GM21576 (cell line): ENCODE measurements at regions not wholly inside any gene's neighbourhood (a gene's known extent, or its start where the extent isn't known, plus 50 kb on each side); places are given as distances from the start of the nearest gene placed in this dataset.

ENCODE experiments used
- ATAC-seq: cut with Tn5 transposase; IDR thresholded peaks from one replicate; pipeline ENCODE4 v1.9.1; 2021; ENCODE audit warnings: mild to moderate bottlenecking, moderate library complexity; ENCODE audit not compliant: unreplicated experiment

DNA sequence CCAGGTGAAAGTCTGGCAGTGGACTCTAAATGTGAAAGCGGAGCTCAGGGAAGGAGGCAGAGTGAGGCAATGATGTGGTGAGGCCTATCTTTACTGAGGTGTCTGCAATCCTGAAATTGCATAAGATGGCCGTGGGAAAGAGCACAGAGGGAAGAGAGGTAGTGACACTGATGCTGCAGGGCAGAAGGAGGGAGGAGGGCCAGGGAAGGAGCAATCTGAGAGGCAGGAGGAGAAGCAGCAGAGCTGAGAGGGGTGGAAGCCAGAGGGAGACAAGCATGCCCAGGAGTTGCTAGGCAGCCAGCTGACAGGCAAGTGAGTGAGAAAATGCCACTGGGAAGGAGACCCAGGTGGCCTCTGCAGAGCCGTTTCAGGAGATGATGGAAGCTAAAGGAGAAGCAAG lies 97.4 kb upstream of the CNR1 start:
- ATAC-seq, result no peak

DNA sequence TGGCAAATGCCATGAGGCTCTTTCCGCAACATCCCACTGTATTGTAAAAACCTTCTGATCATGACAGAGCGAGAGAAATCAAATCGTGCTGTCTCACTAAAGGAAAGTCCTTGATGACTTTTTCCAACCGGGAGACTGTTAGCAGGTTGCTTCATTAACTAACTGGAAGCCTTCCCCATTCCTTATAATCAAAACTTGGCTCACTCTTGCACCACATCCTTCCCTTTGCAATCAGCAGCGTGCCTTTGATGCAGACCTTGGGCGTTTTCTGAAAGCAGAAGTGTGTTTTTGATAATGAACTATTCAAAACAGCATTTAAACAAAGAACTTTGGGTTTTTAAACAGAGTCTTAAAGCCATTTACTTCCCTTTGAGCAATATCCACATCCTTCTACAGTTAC lies 96.2 kb upstream of the CNR1 start:
- ATAC-seq, result no peak

DNA sequence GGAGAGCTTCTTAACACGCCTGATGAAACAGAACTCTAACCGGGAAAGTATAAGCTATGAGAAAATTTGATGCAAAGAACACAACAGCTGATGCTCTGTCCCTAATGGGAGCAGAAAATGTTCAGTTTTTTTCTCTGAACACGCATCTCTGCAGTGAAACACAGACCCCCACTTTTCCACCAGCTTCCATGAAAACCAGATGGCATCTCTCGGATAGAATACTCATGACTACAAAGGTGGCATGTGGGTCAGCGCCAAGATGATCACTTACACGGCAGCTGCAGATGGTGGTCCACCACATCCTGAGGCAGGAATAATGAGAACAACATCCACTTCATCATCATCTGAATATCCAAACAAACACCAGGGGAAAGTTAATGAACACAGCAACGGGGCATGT lies 85.2 kb upstream of the CNR1 start:
- ATAC-seq, result no peak

DNA sequence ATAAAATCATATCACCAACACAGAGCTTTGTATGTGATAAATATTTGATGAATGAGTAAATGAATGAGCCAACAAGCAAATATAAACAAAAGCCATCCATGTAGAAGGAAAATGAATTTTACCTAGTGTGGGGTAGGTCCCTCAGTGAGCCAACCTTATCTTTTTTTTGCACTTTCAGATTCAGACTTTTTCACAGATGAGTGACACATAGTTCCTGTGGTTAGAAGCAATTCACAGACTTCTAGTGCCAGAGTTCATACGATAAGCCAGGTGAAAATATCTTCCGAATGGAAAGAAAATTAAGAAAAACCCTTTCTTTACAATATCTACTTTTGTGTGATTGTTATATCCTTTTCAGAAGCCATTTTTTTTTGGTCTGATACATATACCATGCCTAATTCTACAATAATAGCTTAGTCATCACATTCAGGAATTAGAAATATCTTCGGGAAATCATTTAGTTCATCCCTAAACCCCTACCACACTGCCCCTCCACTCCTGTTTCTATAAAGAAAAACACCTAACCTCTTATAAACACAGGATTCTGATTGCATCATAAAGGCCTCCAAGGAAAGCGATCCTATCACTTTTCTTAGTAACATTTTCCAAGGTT lies 82.7 kb upstream of the CNR1 start:
- no peak for ATAC-seq

DNA sequence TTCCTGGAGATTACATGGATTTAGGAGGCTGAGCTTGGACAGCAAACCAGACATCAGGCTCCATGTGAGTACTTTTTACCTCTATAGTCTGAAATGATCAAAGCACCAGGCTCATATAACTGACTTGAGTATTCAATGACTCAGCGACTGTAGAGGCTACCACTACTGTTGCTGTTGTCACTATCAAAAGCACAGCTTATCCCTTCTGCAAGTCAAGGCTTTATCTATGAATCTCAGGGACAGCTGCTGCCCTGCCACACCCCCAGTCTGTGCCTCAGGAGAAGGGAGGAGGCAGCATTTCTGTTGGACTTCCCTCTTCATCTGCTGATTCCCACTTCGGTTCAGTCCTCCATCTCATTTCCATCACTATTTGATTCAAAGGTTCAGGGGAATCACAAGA lies 80.5 kb upstream of the CNR1 start:
- ATAC-seq, result no peak

DNA sequence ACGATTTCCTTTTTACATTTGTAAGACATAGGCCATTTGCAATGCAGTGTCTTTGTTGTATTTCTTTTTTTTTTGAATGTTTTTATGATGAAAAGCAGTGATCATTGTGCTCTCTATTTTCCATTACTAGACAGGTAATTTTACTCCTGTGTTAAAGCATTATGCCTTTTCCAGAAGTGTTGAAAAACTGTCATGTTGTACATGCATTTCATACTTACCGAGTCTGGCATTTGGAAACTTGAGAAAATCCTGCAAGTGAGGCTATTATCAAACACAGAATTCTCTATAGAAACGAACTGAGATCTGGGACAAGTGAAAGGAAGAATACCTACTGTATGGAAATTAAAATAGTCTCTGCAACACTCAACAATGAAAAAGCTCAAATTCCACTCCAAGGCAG lies 78.6 kb upstream of the CNR1 start:
- no peak for ATAC-seq

DNA sequence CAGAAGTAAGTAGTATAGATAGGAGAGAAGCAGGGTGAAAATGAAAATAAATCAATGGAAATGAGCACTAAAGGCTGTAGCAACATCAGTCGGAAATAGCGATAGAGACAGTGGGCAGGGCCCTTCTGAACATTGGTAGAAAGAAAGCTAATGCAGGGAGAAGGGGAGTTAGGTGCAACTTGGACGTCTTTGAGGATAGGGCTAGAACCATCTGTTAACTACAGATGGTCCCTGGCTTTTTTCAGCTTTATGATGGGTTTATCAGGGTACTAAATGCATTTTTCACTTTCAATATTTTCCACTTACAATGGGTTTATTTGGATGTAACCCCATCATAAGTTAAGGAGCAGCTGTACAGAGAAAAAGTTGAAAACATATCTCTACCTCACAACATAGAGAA lies 72.8 kb upstream of the CNR1 start:
- ATAC-seq, result no peak

DNA sequence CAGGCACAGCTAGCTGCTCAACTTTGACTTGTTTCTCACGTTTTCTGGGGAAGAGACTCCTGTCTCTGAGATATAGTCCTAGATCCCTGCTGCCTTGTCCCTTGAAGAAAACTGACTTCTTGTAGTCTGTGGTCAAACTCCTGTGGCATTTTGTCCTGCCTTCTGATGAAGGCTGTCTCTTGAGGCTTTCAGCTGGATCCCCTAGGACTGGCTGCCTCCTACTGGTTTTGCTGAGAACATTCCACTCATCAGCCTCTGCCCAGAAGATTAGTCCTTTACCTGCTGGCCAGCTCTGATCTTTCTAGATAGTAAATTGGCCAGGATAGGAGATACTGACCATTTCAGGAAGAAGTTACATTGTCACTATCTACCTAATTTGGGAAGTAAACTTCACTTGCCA lies 71.9 kb upstream of the CNR1 start:
- peak; percentile 75 for ATAC-seq

DNA sequence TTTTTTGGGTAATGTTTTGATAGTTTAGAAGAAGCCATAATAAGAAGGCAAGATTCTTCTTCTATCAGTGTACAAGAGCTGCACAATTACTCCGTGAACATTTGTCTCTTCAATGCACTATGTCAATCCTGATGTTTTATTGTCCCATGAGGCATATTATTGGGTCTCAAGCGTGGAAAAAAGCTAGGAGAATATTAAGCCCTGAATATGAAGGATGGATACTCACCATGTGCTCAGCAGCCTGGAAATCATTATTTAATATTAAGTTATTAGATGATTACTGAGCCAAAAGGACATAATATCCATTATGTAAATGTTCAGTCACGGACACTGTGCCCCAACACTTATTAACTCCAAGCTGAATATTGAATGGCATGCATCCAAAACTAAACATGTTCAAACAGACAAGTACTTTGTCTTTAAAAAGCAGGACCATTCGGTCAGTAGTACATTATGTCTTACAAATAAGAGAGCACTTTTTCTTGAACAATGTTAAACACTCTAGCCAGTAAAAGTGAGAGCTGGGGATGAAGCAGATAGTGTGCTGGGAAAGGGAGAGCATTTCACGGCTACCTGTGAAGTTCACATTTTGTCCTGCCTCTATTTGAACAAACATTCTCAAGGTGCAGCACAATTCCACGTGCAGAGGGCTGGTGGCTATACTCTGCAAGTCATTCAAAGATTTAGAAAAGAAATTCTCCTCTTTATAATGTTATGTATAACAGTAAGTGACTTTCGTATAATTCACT lies 70.6 kb upstream of the CNR1 start:
- ATAC-seq, result no peak

DNA sequence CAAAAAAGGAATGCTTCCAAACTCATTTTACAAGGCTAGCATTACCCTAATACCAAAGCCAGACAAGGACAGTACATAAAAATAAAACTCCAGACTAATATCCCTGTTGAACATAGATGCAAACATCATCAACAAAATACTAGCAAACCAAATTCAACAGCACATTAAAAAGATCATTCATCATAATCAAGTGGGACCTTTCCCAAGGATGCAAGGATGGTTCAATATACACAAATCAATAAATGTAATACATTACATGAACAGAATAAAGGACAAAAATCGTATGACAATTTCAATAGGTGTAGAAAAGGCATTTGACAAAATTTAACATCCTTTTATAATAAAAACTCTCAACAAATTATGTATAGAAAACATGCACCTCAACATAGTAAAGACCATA lies 66.6 kb upstream of the CNR1 start:
- no peak for ATAC-seq

DNA sequence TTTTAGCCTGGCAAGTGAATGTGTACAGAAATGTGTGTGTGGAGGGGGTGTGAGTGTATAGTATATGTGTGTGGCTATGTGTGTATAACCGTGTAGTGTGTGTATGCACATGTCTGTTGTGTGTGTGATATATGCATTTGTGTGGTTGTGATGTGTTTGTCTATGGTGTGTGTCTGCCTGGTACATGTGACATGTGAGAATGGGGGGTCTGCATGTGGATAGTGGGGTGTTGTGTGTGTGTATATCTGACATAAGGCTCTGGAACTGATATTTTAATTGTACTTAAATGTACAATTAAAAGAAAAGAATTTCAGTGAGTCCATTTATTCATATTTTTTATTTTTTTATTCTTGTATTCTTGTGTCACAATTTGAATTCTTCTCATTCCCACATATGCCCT lies 57.2 kb upstream of the CNR1 start:
- ATAC-seq, result no peak

DNA sequence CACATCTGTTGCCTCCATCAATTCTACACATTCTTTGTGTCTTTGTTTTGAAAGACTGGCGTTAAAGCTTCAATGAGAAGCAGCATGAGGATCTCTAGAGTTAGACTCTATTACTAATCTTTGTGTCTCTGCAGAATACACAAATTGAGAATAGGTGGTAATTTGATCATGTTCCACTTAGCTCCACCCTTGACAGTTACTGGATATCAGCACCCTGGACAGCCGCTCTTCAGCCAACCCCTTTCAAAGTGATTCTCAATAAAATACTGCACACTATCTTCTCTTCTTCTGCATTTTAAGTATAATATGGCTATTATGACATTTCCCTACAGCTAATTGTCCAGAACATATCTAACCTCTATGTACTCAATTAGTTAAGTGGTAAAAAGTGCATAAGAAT lies 54.3 kb upstream of the CNR1 start:
- no peak for ATAC-seq

DNA sequence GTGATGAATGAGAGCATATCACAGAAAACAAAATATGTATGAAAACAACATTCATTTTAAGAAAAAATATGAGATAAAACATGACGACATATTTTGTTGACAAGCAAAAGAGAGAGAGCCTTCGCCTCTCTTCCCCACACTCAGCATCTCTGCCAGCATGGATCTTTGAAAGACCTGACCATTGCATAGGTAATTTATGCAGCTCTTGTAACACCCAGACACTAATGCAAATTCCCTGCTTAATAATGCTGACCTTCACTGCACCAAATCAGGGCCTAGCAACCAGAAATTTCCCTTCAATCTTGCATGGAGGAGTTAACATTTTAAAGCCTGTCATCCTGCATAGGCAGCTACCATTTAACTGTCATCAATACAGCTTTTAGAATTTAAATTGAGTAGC lies 50.0 kb upstream of the CNR1 start:
- ATAC-seq, result no peak
